Stromal cell of bone marrow (primary cell): ENCODE measurements at regions not wholly inside any gene's neighbourhood (a gene's known extent, or its start where the extent isn't known, plus 50 kb on each side); places are given as distances from the start of the nearest gene placed in this dataset.

Source experiments
- DNase-seq: peaks from one replicate; pipeline ENCODE4 v3.0.0-alpha.2; 2012; ENCODE audit warnings: low read depth

GRCh38 chr13:82370316-82370715 lies 1512.0 kb downstream of the SLITRK1 start:
- no peak for DNase-seq

- DNase-seq = no peak
Measured at GRCh38 chr13:82364525-82364924, 1517.7 kb downstream of the SLITRK1 start.

GRCh38 chr13:82358284-82358683 lies 1524.0 kb downstream of the SLITRK1 start:
- DNase-seq = no peak

GRCh38 chr13:82356667-82357410 lies 1525.4 kb downstream of the SLITRK1 start:
- DNase-seq = peak; percentile 2

- DNase-seq = no peak
Measured at GRCh38 chr13:82344867-82345266, 1537.4 kb downstream of the SLITRK1 start.

- no peak for DNase-seq
Measured at GRCh38 chr13:82341116-82341515, 1541.2 kb downstream of the SLITRK1 start.

- no peak for DNase-seq
Measured at GRCh38 chr13:82330499-82330898, 1551.8 kb downstream of the SLITRK1 start.

- DNase-seq = no peak
Measured at GRCh38 chr13:82323101-82323500, 1559.2 kb downstream of the SLITRK1 start.

GRCh38 chr13:82305588-82305987 lies 1576.7 kb downstream of the SLITRK1 start:
- DNase-seq = no peak

GRCh38 chr13:82298106-82298505 lies 1584.2 kb downstream of the SLITRK1 start:
- DNase-seq = no peak

- no peak for DNase-seq
Measured at GRCh38 chr13:82294226-82294625, 1588.0 kb downstream of the SLITRK1 start.

GRCh38 chr13:82292334-82292733 lies 1589.9 kb downstream of the SLITRK1 start:
- no peak for DNase-seq

- no peak for DNase-seq
Measured at GRCh38 chr13:82291852-82292251, 1590.4 kb downstream of the SLITRK1 start.

GRCh38 chr13:82275644-82276043 lies 1606.6 kb downstream of the SLITRK1 start:
- no peak for DNase-seq

GRCh38 chr13:82259284-82259683 lies 1623.0 kb downstream of the SLITRK1 start:
- DNase-seq = no peak

GRCh38 chr13:82257790-82258507 lies 1624.3 kb downstream of the SLITRK1 start:
- no peak for DNase-seq

- DNase-seq = no peak
Measured at GRCh38 chr13:82248762-82249161, 1633.5 kb downstream of the SLITRK1 start.

- no peak for DNase-seq
Measured at GRCh38 chr13:82245860-82246259, 1636.4 kb downstream of the SLITRK1 start.

GRCh38 chr13:82224806-82225205 lies 1657.5 kb downstream of the SLITRK1 start:
- DNase-seq = no peak

GRCh38 chr13:82221621-82222020 lies 1660.7 kb downstream of the SLITRK1 start:
- DNase-seq = no peak

- DNase-seq = no peak
Measured at GRCh38 chr13:82220641-82221040, 1661.6 kb downstream of the SLITRK1 start.

GRCh38 chr13:82216165-82216564 lies 1666.1 kb downstream of the SLITRK1 start:
- DNase-seq = no peak

- no peak for DNase-seq
Measured at GRCh38 chr13:82214341-82214740, 1667.9 kb downstream of the SLITRK1 start.

- DNase-seq = no peak
Measured at GRCh38 chr13:82206241-82206640, 1676.0 kb downstream of the SLITRK1 start.
